CD14-positive monocyte (primary cell): ENCODE measurements at regions not wholly inside any gene's neighbourhood (a gene's known extent, or its start where the extent isn't known, plus 50 kb on each side); places are given as distances from the start of the nearest gene placed in this dataset.

Experiments used
- DNase-seq, 3 donors: peaks; one replicate each; pipeline ENCODE4 v3.0.0-alpha.2; 2011 to 2022
- H2AFZ ChIP-seq: 2 replicates; pipeline ENCODE4 v1.6.0; 2012; ENCODE audit warnings: mild to moderate bottlenecking, low read depth, low read length, inconsistent platforms; ENCODE audit not compliant: insufficient read depth, poor library complexity, severe bottlenecking
- H3K27ac ChIP-seq, 2 donors: 1 replicate in 1 of 2; 2 replicates in 1 of 2; pipeline ENCODE4 v1.5.1; 2012 to 2013; ENCODE audit warnings: low read length in 2 of 2, control low read depth in 1 of 2, inconsistent platforms in 1 of 2, low read depth in 1 of 2, mild to moderate bottlenecking in 1 of 2
- H3K27me3 ChIP-seq, 2 donors: one replicate each; pipeline versions ENCODE4 v1.6.0 to v1.6.1; 2011 to 2013; ENCODE audit warnings: low read length in 2 of 2; ENCODE audit not compliant: control insufficient read depth in 2 of 2, insufficient read depth in 2 of 2
- H3K36me3 ChIP-seq, 2 donors: replicated peaks in 1 of 2; 1 replicate in 1 of 2; 2 replicates in 1 of 2; pipeline versions ENCODE4 v1.5.1 to v1.6.1; 2012 to 2013; ENCODE audit warnings: low read length in 2 of 2, control low read depth in 1 of 2, inconsistent platforms in 1 of 2, mild to moderate bottlenecking in 1 of 2; ENCODE audit not compliant: insufficient read depth in 2 of 2, control insufficient read depth in 1 of 2
- H3K4me1 ChIP-seq, 2 donors: 1 replicate in 1 of 2; 2 replicates in 1 of 2; pipeline versions ENCODE4 v1.5.1 to v1.6.1; 2012 to 2013; ENCODE audit warnings: low read length in 2 of 2, control low read depth in 1 of 2, inconsistent platforms in 1 of 2, mild to moderate bottlenecking in 1 of 2, moderate library complexity in 1 of 2; ENCODE audit not compliant: insufficient read depth in 2 of 2, control insufficient read depth in 1 of 2
- H3K4me2 ChIP-seq: replicated peaks from 2 replicates; pipeline ENCODE3; 2012; ENCODE audit warnings: low read length, moderate library complexity, mild to moderate bottlenecking; ENCODE audit not compliant: poor library complexity, severe bottlenecking; ENCODE audit errors: extremely low read depth
- H3K4me3 ChIP-seq, 3 experiments: fragments of 200-600 bp in 1 of 3; sonication (generic) in 1 of 3; replicated peaks in 1 of 3; 1 replicate in 2 of 3; 2 replicates in 1 of 3; pipeline ENCODE4 v1.5.1; 2011 to 2013; ENCODE audit warnings: low read length in 3 of 3, mild to moderate bottlenecking in 3 of 3, control low read depth in 2 of 3, low read depth in 2 of 3, inconsistent platforms in 1 of 3, moderate library complexity in 1 of 3
- H3K79me2 ChIP-seq: 2 replicates; pipeline ENCODE4 v1.6.0; 2012; ENCODE audit warnings: mild to moderate bottlenecking, control low read depth, inconsistent platforms, low read length, moderate library complexity; ENCODE audit not compliant: insufficient read depth
- H3K9ac ChIP-seq: 2 replicates; pipeline ENCODE4 v1.6.0; 2017; ENCODE audit warnings: low read length, mild to moderate bottlenecking; ENCODE audit not compliant: insufficient read depth, poor library complexity, severe bottlenecking
- H3K9me3 ChIP-seq, 2 donors: replicated peaks in 1 of 2; 1 replicate in 1 of 2; 2 replicates in 1 of 2; pipeline versions ENCODE4 v1.5.1 to v1.6.1; 2012 to 2013; ENCODE audit warnings: low read length in 2 of 2, control low read depth in 1 of 2; ENCODE audit not compliant: control insufficient read depth in 1 of 2, insufficient read depth in 1 of 2
- H4K20me1 ChIP-seq: 2 replicates; pipeline ENCODE4 v1.6.0; 2012; ENCODE audit warnings: mild to moderate bottlenecking, low read length, control low read depth, moderate library complexity; ENCODE audit not compliant: insufficient read depth
- H3K27ac Mint-ChIP-seq, 7 donors: one replicate each; pipeline ENCODE4 v1.8.0; 2020; ENCODE audit warnings: mild to moderate bottlenecking in 7 of 7, mixed read lengths in 7 of 7, moderate library complexity in 6 of 7, inconsistent platforms in 2 of 7
- H3K27me3 Mint-ChIP-seq, 3 donors: one replicate each; pipeline ENCODE4 v1.8.0; 2021 to 2022; ENCODE audit warnings: low read depth in 3 of 3, mild to moderate bottlenecking in 3 of 3, mixed read lengths in 3 of 3, moderate library complexity in 3 of 3, inconsistent platforms in 1 of 3
- H3K36me3 Mint-ChIP-seq, 2 donors: one replicate each; pipeline ENCODE4 v1.8.0; 2020; ENCODE audit warnings: mixed read lengths in 2 of 2, inconsistent platforms in 1 of 2, mild to moderate bottlenecking in 1 of 2
- H3K4me1 Mint-ChIP-seq: one replicate; pipeline ENCODE4 v1.8.0; 2020; ENCODE audit warnings: mild to moderate bottlenecking, mixed read lengths
- H3K4me3 Mint-ChIP-seq, 2 donors: one replicate each; pipeline ENCODE4 v1.8.0; 2020; ENCODE audit warnings: mild to moderate bottlenecking in 2 of 2, mixed read lengths in 2 of 2, moderate library complexity in 1 of 2
- H3K9me3 Mint-ChIP-seq, 7 donors: one replicate each; pipeline ENCODE4 v1.8.0; 2020 to 2022; ENCODE audit warnings: mixed read lengths in 7 of 7, mild to moderate bottlenecking in 6 of 7, moderate library complexity in 6 of 7, inconsistent platforms in 2 of 7
- WGBS: methylation state at CpG from one replicate; pipeline ENCODE4 v1.1.5; 2013; ENCODE audit warnings: missing lambda C conversion rate; ENCODE audit not compliant: insufficient coverage; 5-methylcytosine and 5-hydroxymethylcytosine counted together
- intact Hi-C, 2 donors: fragments of 100-400 bp; cut with micrococcal nuclease; formaldehyde crosslinking; loops; one replicate each; pipeline versions ENCODE4 v1.15.0 to v1.15.1; 2023
- TF ChIP-seq, protein P1 (sequence below): fragments of 200-600 bp; IDR thresholded peaks from one replicate; pipeline ENCODE4 v1.8.0; 2022; ENCODE audit warnings: antibody characterized with exemption, mild to moderate bottlenecking

DNA sequence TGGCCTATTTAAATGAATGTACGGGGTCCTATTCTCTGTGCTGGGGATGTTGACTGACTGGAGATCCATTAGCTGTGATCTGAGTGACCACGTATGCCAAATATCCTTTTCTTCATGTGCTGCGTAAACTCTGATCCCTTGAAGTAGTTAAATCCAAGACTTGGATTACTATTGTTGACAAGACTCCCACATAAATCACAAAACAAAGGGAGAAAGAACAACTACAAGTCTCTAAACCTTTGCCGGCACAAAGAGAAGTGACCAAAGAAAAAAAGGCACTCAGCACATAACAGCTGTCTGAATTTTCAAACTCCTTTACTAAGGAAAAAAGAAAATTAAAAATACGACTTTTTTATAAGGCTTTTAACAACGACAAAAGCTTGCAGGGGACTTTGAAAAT, 559.9 kb upstream of the CDH8 start:
- Mint-ChIP-seq H3K36me3 (no peaks in the 10 kb centered on the region), H3K4me3 (no peak overlapping the region), H3K4me1 (no peaks in the 10 kb centered on the region), H3K9me3 (peaks cover 0 to 11% (median 0%) of the 10 kb centered on the region in 7 donors), H3K27ac (no peak overlapping the region), H3K27me3 (peaks cover 0 to 2% (median 0%) of the 10 kb centered on the region in 3 donors)
- intact Hi-C loops: no loop called here
- no peak overlapping the region for H3K9ac ChIP-seq
- H3K27me3 ChIP-seq: no peaks in the 10 kb centered on the region
- H2AFZ ChIP-seq: no peak overlapping the region
- no peaks in the 10 kb centered on the region for H3K4me1 ChIP-seq
- WGBS: 47% methylated on average over 2 of the region's 6 CpGs
- H3K79me2 ChIP-seq: no peaks in the 10 kb centered on the region
- no peak for DNase-seq
- no peak overlapping the region for H3K27ac ChIP-seq
- H4K20me1 ChIP-seq: no peaks in the 10 kb centered on the region
- no peak overlapping the region for H3K4me2 ChIP-seq
- H3K9me3 ChIP-seq: no peaks in the 10 kb centered on the region
- no peak overlapping the region for H3K4me3 ChIP-seq
- TF ChIP-seq, protein P1, sequence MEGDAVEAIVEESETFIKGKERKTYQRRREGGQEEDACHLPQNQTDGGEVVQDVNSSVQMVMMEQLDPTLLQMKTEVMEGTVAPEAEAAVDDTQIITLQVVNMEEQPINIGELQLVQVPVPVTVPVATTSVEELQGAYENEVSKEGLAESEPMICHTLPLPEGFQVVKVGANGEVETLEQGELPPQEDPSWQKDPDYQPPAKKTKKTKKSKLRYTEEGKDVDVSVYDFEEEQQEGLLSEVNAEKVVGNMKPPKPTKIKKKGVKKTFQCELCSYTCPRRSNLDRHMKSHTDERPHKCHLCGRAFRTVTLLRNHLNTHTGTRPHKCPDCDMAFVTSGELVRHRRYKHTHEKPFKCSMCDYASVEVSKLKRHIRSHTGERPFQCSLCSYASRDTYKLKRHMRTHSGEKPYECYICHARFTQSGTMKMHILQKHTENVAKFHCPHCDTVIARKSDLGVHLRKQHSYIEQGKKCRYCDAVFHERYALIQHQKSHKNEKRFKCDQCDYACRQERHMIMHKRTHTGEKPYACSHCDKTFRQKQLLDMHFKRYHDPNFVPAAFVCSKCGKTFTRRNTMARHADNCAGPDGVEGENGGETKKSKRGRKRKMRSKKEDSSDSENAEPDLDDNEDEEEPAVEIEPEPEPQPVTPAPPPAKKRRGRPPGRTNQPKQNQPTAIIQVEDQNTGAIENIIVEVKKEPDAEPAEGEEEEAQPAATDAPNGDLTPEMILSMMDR: no peak
- H3K36me3 ChIP-seq: no peaks in the 10 kb centered on the region

DNA sequence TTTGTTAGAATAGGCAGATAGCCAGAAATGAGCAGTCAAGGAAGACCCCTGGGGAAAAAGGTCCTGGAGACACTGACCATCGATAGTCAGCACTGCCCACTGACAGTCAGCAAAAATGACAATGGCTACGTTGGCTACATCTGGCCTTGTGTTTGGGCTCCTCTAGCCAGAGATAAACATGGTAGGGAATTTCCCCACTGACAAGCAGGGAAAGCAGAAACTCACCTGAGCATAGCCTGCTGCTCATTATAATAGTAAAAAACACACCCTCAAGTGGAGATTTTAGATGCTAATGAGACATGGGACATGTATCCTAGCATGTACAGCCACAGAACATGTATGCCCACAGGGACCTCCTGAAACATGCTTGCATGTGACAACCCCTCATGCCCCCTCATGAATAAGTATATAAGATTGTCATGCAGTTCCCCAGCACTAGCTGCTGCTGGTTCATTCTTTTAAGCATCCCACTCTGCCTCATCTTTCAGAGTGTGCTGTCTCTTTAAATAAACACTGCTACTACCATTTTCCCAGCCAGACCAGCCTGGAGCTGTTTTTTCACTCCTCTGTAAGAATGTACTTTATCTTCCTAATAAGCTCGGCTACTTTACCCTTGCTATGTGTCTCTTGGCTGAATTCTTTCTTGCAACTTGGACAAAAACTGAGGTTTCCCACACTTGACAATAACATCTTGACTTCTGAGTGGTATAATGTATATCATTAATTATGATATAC, 550.1 kb upstream of the CDH8 start:
- Histone ChIP-seq H3K9ac (no peak overlapping the region), H3K4me3 (no peak overlapping the region), H3K27ac (no peak overlapping the region), H3K36me3 (no peaks in the 10 kb centered on the region), H3K27me3 (no peaks in the 10 kb centered on the region), H3K79me2 (no peaks in the 10 kb centered on the region), H3K4me1 (no peaks in the 10 kb centered on the region), H3K9me3 (peaks cover 0 to 4% of the 10 kb centered on the region in 2 donors), H2AFZ (no peak overlapping the region), H4K20me1 (no peaks in the 10 kb centered on the region), H3K4me2 (no peak overlapping the region)
- 100% methylated on average over 1 of the region's 3 CpGs for WGBS
- Mint-ChIP-seq H3K9me3 (peaks cover 0 to 3% (median under 1%) of the 10 kb centered on the region in 7 donors), H3K4me3 (no peak overlapping the region), H3K36me3 (no peaks in the 10 kb centered on the region), H3K27me3 (no peaks in the 10 kb centered on the region), H3K4me1 (no peaks in the 10 kb centered on the region), H3K27ac (no peak overlapping the region)
- TF ChIP-seq, protein P1: no peak
- intact Hi-C loops: no loop called here
- no peak for DNase-seq
